WTC11 (cell line): ENCODE measurements at regions not wholly inside any gene's neighbourhood (a gene's known extent, or its start where the extent isn't known, plus 50 kb on each side); places are given as distances from the start of the nearest gene placed in this dataset.

Experiments
- ATAC-seq: fragments of 200-7000 bp; cut with Tn5 transposase; 2 replicates; pipeline ENCODE4 v1.10.0; 2021; ENCODE audit warnings: mild to moderate bottlenecking, moderate library complexity
- CTCF ChIA-PET: fragments of 300-600 bp; sonication (Branson Sonifier 250); formaldehyde crosslinking; loops from one replicate; lab custom pipeline; 2021; ENCODE audit warnings: antibody characterized with exemption; lab: Charles Lee
- POLR2A ChIA-PET: fragments of 350-600 bp; sonication (Branson Sonifier 250); formaldehyde crosslinking; loops from one replicate; lab custom pipeline; 2021; ENCODE audit warnings: antibody characterized with exemption; lab: Charles Lee
- DNase-seq: peaks from one replicate; pipeline ENCODE4 v3.0.0; 2021; ENCODE audit warnings: low spot score
- H3K27ac Mint-ChIP-seq: 2 replicates; pipeline ENCODE4 v1.8.0; 2021; ENCODE audit warnings: mixed read lengths
- H3K27me3 Mint-ChIP-seq: 2 replicates; pipeline ENCODE4 v1.8.0; 2021; ENCODE audit warnings: low read depth, mild to moderate bottlenecking, moderate library complexity, mixed read lengths
- H3K36me3 Mint-ChIP-seq: 2 replicates; pipeline ENCODE4 v1.8.0; 2021; ENCODE audit warnings: mixed read lengths
- H3K4me1 Mint-ChIP-seq: 2 replicates; pipeline ENCODE4 v1.8.0; 2022; ENCODE audit warnings: mixed read lengths
- H3K4me3 Mint-ChIP-seq: 2 replicates; pipeline ENCODE4 v1.8.0; 2021; ENCODE audit warnings: mild to moderate bottlenecking, moderate library complexity, mixed read lengths
- H3K9me3 Mint-ChIP-seq: 2 replicates; pipeline ENCODE4 v1.8.0; 2021; ENCODE audit warnings: mixed read lengths
- ZNF121 ChIP-seq: sonication (generic); formaldehyde crosslinking; IDR thresholded peaks from 2 replicates; pipeline ENCODE4 v1.8.0; 2023; ENCODE audit warnings: missing genetic modification reagents
- ZNF317 ChIP-seq: sonication (generic); formaldehyde crosslinking; IDR thresholded peaks from 2 replicates; pipeline ENCODE4 v1.8.1; 2023; ENCODE audit warnings: low read depth, mild to moderate bottlenecking, moderate library complexity, missing genetic modification reagents, borderline replicate concordance
- ZNF671 ChIP-seq: fragments of 250-450 bp; sonication (Bioruptor Pico); IDR thresholded peaks from 2 replicates; pipeline ENCODE4 v1.8.0; 2021; ENCODE audit warnings: mild to moderate bottlenecking
- TF ChIP-seq, protein P1 (sequence below): fragments of 250-450 bp; sonication (Bioruptor Pico); IDR thresholded peaks from 2 replicates; pipeline ENCODE4 v1.9.0; 2021; ENCODE audit warnings: mild to moderate bottlenecking, borderline replicate concordance
- TF ChIP-seq, protein P2 (sequence below): sonication (generic); formaldehyde crosslinking; IDR thresholded peaks from 2 replicates; pipeline ENCODE4 v1.8.1; 2023; ENCODE audit warnings: mild to moderate bottlenecking, missing genetic modification reagents
- TF ChIP-seq, protein P3 (sequence below): fragments of 250-450 bp; sonication (Bioruptor Pico); IDR thresholded peaks from 2 replicates; pipeline ENCODE4 v2.1.2; 2022; ENCODE audit warnings: mild to moderate bottlenecking, moderate library complexity
- TF ChIP-seq, protein P4 (sequence below): sonication (generic); formaldehyde crosslinking; IDR thresholded peaks from 2 replicates; pipeline ENCODE4 v1.8.1; 2022; ENCODE audit warnings: missing genetic modification reagents, borderline replicate concordance
- TF ChIP-seq, protein P5 (sequence below): fragments of 250-450 bp; sonication (Bioruptor Pico); IDR thresholded peaks from 2 replicates; pipeline ENCODE4 v1.9.0; 2021; ENCODE audit warnings: mild to moderate bottlenecking
- TF ChIP-seq, protein P6 (sequence below): sonication (generic); formaldehyde crosslinking; IDR thresholded peaks from 2 replicates; pipeline ENCODE4 v1.8.1; 2022; ENCODE audit warnings: mild to moderate bottlenecking, moderate library complexity, missing genetic modification reagents
- TF ChIP-seq, protein P7 (sequence below): sonication (generic); formaldehyde crosslinking; IDR thresholded peaks from 2 replicates; pipeline ENCODE4 v1.8.1; 2023; ENCODE audit warnings: mild to moderate bottlenecking, moderate library complexity, missing genetic modification reagents
- TF ChIP-seq, protein P8 (sequence below): sonication (generic); formaldehyde crosslinking; IDR thresholded peaks from 2 replicates; pipeline ENCODE4 v1.8.1; 2022; ENCODE audit warnings: low read depth, mild to moderate bottlenecking, moderate library complexity, missing genetic modification reagents, borderline replicate concordance

DNA sequence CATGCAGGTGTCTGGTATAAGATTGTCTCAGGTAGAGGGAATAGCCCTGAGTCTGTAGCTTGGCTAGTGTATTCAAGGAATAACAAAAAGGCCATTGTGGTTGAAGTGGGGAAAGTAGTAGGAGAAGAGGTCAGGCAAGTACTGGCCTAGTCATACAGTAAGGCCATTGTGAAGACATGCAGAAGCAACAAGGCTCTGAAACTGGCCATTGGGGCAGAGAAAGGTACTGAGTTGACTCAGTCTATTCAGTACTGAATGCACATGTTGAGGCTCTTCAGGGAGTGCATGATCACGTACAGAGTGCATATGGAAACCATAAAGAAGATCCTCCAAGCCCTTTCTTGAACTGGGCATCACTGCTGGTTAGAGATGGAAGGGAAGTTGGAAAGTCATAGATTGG is 477.6 kb downstream of the SOX6 start (continued):
- TF ChIP-seq, protein P1, sequence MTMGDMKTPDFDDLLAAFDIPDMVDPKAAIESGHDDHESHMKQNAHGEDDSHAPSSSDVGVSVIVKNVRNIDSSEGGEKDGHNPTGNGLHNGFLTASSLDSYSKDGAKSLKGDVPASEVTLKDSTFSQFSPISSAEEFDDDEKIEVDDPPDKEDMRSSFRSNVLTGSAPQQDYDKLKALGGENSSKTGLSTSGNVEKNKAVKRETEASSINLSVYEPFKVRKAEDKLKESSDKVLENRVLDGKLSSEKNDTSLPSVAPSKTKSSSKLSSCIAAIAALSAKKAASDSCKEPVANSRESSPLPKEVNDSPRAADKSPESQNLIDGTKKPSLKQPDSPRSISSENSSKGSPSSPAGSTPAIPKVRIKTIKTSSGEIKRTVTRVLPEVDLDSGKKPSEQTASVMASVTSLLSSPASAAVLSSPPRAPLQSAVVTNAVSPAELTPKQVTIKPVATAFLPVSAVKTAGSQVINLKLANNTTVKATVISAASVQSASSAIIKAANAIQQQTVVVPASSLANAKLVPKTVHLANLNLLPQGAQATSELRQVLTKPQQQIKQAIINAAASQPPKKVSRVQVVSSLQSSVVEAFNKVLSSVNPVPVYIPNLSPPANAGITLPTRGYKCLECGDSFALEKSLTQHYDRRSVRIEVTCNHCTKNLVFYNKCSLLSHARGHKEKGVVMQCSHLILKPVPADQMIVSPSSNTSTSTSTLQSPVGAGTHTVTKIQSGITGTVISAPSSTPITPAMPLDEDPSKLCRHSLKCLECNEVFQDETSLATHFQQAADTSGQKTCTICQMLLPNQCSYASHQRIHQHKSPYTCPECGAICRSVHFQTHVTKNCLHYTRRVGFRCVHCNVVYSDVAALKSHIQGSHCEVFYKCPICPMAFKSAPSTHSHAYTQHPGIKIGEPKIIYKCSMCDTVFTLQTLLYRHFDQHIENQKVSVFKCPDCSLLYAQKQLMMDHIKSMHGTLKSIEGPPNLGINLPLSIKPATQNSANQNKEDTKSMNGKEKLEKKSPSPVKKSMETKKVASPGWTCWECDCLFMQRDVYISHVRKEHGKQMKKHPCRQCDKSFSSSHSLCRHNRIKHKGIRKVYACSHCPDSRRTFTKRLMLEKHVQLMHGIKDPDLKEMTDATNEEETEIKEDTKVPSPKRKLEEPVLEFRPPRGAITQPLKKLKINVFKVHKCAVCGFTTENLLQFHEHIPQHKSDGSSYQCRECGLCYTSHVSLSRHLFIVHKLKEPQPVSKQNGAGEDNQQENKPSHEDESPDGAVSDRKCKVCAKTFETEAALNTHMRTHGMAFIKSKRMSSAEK (CRISPR knock-in tag), result no peak
- TF ChIP-seq ZNF121 (CRISPR knock-in tag), result no peak
- TF ChIP-seq, protein P2, sequence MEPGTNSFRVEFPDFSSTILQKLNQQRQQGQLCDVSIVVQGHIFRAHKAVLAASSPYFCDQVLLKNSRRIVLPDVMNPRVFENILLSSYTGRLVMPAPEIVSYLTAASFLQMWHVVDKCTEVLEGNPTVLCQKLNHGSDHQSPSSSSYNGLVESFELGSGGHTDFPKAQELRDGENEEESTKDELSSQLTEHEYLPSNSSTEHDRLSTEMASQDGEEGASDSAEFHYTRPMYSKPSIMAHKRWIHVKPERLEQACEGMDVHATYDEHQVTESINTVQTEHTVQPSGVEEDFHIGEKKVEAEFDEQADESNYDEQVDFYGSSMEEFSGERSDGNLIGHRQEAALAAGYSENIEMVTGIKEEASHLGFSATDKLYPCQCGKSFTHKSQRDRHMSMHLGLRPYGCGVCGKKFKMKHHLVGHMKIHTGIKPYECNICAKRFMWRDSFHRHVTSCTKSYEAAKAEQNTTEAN, result no peak
- TF ChIP-seq, all 79 proteins: peak for 0

DNA sequence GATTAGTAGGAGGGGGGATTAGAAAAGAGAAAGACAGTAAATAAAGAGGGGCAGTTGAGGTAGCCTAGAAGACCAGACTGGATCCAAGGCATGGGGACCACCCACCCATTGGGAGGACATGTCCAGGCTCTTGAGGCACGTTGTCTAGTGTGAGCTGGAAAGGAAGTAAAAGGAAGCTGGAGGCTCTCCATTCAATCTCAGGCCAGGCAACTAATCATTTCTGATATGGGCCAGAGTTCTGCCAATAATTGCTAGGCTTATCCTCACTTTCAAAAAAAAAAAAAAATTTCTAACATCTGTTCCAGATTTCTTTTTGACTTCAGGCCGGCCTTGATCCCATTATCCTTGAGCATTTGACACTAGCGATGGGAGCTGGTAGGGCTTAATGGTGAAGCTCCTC is 476.1 kb downstream of the SOX6 start:
- ATAC-seq, result no peak
- no peaks in the 10 kb centered on the region for H3K27me3 Mint-ChIP-seq
- DNase-seq, result no peak
- ChIA-PET CTCF (no interaction called here), POLR2A (no interaction called here)
- TF ChIP-seq, protein P3, sequence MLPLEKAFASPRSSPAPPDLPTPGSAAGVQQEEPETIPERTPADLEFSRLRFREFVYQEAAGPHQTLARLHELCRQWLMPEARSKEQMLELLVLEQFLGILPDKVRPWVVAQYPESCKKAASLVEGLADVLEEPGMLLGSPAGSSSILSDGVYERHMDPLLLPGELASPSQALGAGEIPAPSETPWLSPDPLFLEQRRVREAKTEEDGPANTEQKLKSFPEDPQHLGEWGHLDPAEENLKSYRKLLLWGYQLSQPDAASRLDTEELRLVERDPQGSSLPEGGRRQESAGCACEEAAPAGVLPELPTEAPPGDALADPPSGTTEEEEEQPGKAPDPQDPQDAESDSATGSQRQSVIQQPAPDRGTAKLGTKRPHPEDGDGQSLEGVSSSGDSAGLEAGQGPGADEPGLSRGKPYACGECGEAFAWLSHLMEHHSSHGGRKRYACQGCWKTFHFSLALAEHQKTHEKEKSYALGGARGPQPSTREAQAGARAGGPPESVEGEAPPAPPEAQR (CRISPR knock-in tag), result no peak
- TF ChIP-seq ZNF317 (CRISPR knock-in tag) (no peak), ZNF671 (CRISPR knock-in tag) (no peak)
- H3K4me1 Mint-ChIP-seq, result peaks cover 8% of the 10 kb centered on the region
- H3K27ac Mint-ChIP-seq, result no peak overlapping the region
- no peak overlapping the region for H3K4me3 Mint-ChIP-seq
- peaks cover 5% of the 10 kb centered on the region for H3K36me3 Mint-ChIP-seq
- peaks cover 20% of the 10 kb centered on the region for H3K9me3 Mint-ChIP-seq

DNA sequence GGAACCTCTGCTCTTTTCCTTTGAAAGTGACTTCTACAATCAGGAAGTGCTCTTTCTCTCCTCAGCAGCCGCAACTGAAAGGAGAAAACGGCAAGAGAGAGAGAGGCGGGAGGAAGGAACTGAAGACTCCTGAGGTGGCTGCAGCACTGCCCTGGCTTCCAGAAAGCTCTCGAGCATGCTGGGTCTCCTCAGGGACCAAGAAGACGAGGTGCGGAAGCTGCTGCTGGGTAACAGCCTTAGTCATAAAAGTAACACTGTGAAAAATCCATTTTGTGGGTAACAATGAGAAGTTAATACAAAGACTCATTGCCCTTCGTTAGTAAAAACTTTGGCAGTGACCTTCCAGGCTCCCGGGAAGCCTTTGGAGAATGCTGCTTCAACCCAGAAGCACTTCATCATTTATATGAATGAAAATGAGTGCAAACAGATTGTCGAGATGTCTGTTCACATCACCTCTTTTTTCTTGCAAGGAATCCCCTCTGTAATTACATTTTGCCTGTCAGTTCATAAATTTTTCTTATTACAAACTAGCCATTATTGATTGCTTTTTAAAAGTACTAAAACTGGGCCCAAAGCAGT is 473.4 kb downstream of the SOX6 start:
- Mint-ChIP-seq H3K27ac (no peak overlapping the region), H3K4me3 (no peak overlapping the region), H3K4me1 (no peaks in the 10 kb centered on the region; the same call in 1 of the 2 replicates), H3K27me3 (no peaks in the 10 kb centered on the region), H3K36me3 (no peaks in the 10 kb centered on the region)
- DNase-seq, result no peak
- no peak for ATAC-seq
- TF ChIP-seq, protein P4, sequence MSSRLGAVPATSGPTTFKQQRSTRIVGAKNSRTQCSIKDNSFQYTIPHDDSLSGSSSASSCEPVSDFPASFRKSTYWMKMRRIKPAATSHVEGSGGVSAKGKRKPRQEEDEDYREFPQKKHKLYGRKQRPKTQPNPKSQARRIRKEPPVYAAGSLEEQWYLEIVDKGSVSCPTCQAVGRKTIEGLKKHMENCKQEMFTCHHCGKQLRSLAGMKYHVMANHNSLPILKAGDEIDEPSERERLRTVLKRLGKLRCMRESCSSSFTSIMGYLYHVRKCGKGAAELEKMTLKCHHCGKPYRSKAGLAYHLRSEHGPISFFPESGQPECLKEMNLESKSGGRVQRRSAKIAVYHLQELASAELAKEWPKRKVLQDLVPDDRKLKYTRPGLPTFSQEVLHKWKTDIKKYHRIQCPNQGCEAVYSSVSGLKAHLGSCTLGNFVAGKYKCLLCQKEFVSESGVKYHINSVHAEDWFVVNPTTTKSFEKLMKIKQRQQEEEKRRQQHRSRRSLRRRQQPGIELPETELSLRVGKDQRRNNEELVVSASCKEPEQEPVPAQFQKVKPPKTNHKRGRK (CRISPR knock-in tag), result no peak
- TF ChIP-seq, protein P5, sequence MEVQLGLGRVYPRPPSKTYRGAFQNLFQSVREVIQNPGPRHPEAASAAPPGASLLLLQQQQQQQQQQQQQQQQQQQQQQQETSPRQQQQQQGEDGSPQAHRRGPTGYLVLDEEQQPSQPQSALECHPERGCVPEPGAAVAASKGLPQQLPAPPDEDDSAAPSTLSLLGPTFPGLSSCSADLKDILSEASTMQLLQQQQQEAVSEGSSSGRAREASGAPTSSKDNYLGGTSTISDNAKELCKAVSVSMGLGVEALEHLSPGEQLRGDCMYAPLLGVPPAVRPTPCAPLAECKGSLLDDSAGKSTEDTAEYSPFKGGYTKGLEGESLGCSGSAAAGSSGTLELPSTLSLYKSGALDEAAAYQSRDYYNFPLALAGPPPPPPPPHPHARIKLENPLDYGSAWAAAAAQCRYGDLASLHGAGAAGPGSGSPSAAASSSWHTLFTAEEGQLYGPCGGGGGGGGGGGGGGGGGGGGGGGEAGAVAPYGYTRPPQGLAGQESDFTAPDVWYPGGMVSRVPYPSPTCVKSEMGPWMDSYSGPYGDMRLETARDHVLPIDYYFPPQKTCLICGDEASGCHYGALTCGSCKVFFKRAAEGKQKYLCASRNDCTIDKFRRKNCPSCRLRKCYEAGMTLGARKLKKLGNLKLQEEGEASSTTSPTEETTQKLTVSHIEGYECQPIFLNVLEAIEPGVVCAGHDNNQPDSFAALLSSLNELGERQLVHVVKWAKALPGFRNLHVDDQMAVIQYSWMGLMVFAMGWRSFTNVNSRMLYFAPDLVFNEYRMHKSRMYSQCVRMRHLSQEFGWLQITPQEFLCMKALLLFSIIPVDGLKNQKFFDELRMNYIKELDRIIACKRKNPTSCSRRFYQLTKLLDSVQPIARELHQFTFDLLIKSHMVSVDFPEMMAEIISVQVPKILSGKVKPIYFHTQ (CRISPR knock-in tag), result no peak
- TF ChIP-seq, protein P6, sequence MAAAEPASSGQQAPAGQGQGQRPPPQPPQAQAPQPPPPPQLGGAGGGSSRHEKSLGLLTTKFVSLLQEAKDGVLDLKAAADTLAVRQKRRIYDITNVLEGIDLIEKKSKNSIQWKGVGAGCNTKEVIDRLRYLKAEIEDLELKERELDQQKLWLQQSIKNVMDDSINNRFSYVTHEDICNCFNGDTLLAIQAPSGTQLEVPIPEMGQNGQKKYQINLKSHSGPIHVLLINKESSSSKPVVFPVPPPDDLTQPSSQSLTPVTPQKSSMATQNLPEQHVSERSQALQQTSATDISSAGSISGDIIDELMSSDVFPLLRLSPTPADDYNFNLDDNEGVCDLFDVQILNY (CRISPR knock-in tag), result no peak
- TF ChIP-seq, protein P7, sequence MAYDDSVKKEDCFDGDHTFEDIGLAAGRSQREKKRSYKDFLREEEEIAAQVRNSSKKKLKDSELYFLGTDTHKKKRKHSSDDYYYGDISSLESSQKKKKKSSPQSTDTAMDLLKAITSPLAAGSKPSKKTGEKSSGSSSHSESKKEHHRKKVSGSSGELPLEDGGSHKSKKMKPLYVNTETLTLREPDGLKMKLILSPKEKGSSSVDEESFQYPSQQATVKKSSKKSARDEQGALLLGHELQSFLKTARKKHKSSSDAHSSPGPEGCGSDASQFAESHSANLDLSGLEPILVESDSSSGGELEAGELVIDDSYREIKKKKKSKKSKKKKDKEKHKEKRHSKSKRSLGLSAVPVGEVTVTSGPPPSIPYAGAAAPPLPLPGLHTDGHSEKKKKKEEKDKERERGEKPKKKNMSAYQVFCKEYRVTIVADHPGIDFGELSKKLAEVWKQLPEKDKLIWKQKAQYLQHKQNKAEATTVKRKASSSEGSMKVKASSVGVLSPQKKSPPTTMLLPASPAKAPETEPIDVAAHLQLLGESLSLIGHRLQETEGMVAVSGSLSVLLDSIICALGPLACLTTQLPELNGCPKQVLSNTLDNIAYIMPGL (CRISPR knock-in tag), result no peak
- TF ChIP-seq, protein P8, sequence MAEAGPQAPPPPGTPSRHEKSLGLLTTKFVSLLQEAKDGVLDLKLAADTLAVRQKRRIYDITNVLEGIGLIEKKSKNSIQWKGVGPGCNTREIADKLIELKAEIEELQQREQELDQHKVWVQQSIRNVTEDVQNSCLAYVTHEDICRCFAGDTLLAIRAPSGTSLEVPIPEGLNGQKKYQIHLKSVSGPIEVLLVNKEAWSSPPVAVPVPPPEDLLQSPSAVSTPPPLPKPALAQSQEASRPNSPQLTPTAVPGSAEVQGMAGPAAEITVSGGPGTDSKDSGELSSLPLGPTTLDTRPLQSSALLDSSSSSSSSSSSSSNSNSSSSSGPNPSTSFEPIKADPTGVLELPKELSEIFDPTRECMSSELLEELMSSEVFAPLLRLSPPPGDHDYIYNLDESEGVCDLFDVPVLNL (CRISPR knock-in tag), result no peak
- TF ChIP-seq, all 79 proteins: peak for 0
- CTCF ChIA-PET, result no interaction called here
- POLR2A ChIA-PET, result no interaction called here
- peaks cover 10% of the 10 kb centered on the region for H3K9me3 Mint-ChIP-seq
